ENCODE measurements at regions not wholly inside any gene's neighbourhood (a gene's known extent, or its start where the extent isn't known, plus 50 kb on each side); places are given as distances from the start of the nearest gene placed in this dataset.

GRCh38 chr14:105935384-105935783, 409.0 kb downstream of the TMEM121 start (continued):
- TF ChIP-seq ZNF462 (CRISPR knock-in tag; IDR thresholded peaks at IDR 0.05): no peak

- no peaks in the 10 kb centered on the region for H3K9me2 ChIP-seq (ENCODE audit: insufficient read depth)
- Mint-ChIP-seq H3K9me3 (peaks cover 99% of the 10 kb centered on the region), H3K4me3 (no peak overlapping the region), H3K36me3 (ENCODE audit: low read depth) (peaks cover 41% of the 10 kb centered on the region), H3K4me1 (no peaks in the 10 kb centered on the region), H3K27ac (no peak overlapping the region), H3K27me3 (ENCODE audit: insufficient read depth, low read depth, poor library complexity) (peaks cover 3% of the 10 kb centered on the region)
- no peak overlapping the region for H3K4me3 ChIP-seq
- no peaks in the 10 kb centered on the region for H4K20me1 ChIP-seq (replicated peaks; ENCODE audit: insufficient read depth)
- no peak overlapping the region for H3K27ac ChIP-seq (ENCODE audit: low read depth)
- no peaks in the 10 kb centered on the region for H3K4me1 ChIP-seq (ENCODE audit: insufficient read depth)
- no peak for ATAC-seq
- no peaks in the 10 kb centered on the region for H3F3A ChIP-seq (replicated peaks; ENCODE audit: low read depth)
- H2AFZ ChIP-seq: no peak overlapping the region
- no peak overlapping the region for H3K4me2 ChIP-seq
- no peaks in the 10 kb centered on the region for H3K27me3 ChIP-seq (ENCODE audit: insufficient read depth)
- H3K36me3 ChIP-seq (ENCODE audit: insufficient read depth): peaks cover 6% of the 10 kb centered on the region; the same call in 1 of the 2 replicates
- no peaks in the 10 kb centered on the region for H3K79me2 ChIP-seq (replicated peaks; ENCODE audit: insufficient read depth)
- no peak for DNase-seq (ENCODE audit: low spot score)
- TF ChIP-seq CREB1 (CRISPR knock-in tag; IDR thresholded peaks at IDR 0.05; ENCODE audit: low read depth) (no peak), JUNB (IDR thresholded peaks at IDR 0.05; ENCODE audit: unreplicated experiment) (no peak), EZH2phosphoT487 (IDR thresholded peaks at IDR 0.05; ENCODE audit: unreplicated experiment) (no peak), ETS1 (IDR thresholded peaks at IDR 0.05) (no peak), STAT1 (IDR thresholded peaks at IDR 0.05; ENCODE audit: unreplicated experiment) (no peak), POLR2AphosphoS5 (IDR thresholded peaks at IDR 0.05; ENCODE audit: low read depth) (no peak), ZNF114 (CRISPR knock-in tag; IDR thresholded peaks at IDR 0.05) (no peak), REST (IDR thresholded peaks at IDR 0.05; ENCODE audit: unreplicated experiment) (no peak), EZH2 (IDR thresholded peaks at IDR 0.05; ENCODE audit: low read depth, unreplicated experiment) (no peak)
Observed at GRCh38 chr14:105937253-105938054, 411.1 kb downstream of the TMEM121 start.
